NCI-H1105 treated with DMSO at 0.1 percent for 48 hours (cell line): ENCODE measurements at regions not wholly inside any gene's neighbourhood (a gene's known extent, or its start where the extent isn't known, plus 50 kb on each side); places are given as distances from the start of the nearest gene placed in this dataset.

Source experiments
- DNase-seq: peaks from one replicate; lab custom pipeline; 2025; lab: John Stamatoyannopoulos, UW

DNA sequence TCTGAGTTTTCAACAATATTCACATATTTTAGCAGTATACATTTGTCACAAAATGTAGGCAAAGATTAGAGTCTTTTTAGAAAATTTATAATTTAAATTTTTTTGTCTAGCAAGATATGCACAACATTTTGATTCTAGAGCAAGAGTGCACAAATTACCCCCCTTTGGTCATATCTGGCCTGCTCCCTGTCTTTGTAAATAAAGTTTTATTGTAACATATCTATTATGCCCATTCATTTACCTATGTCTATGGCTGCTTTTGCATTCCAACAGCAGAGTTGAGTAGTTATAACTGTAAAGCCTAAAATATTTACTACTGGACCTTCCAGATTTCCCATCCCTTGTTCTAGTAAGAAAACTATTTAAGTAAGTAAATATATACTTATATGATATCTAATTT is 430.7 kb downstream of the EDEM1 start:
- no peak for DNase-seq

DNA sequence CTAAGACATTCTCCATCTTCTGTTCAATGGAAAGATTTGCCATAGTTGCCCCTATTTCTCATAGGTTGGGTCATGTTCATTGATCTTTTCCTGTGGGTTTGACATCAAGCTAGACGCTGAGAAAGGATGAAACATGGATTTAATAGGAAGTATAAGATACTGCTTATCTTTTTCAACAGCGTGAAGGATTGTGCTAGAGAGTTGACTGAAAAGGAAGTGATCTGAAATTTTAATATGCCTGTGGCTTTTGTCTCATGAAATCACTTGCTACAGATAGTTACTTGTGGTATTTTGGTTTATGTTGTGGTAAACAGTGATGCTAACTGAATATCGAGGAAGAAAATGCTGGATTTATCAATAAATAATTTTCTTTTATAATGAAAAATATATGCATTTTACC is 442.9 kb downstream of the EDEM1 start:
- no peak for DNase-seq

DNA sequence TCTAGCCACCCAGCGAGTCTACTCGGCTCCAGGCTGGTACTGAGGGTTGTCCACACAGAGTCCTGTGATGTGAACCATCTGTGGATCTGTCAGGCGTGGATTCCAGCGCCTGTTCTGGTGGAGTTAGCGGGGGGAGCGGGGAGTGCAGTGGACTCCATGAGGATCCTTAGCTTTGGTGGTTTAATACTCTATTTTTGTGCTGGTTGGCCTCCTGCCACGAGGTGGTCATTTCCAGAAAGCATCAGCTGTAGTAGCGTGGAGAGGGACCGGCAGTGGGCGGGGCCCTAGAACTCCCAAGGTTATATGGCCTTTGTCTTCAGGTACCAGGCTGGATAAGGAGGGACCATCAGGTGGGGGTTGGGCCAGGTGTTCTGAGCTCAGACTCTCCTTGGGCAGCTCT is 446.5 kb downstream of the EDEM1 start:
- DNase-seq = no peak

DNA sequence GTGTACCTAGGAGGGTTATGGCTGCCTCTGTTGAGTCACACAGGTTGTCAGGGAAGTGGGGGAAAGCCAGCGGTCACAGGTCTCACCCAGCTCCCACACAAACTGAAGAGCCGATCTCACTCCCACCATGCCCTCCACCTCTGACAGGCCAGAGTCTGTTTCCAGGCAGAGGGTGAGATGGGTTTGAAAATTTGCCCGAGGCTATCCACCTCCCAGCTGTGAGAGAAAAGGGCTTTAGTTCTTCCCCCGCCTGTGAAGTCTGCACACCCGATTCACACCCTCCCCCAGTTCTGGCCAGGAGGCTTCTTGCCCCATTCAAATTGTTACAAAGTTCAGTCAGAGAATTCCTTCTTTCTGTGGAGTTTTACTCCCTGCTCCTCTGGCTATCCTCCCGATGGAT is 446.9 kb downstream of the EDEM1 start:
- DNase-seq = no peak

DNA sequence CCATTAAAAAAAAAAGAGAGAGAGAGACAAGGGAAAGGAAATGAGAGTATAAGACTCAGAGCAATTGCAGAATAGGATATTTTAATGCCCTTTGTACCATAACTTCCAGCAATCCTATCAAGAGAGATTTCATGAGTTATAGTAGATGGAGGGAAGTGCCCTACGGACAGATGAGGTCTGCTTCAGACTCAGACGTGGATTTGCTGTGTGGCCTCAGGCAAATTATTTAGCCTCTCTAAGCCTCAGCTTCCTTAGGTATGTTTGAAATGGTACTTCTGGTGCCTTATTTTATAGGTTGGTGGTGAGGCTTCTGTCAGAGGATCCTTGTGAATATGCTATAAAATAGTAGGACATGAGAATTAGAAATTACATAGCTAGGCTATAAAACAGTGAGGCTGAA is 448.2 kb downstream of the EDEM1 start:
- no peak for DNase-seq

DNA sequence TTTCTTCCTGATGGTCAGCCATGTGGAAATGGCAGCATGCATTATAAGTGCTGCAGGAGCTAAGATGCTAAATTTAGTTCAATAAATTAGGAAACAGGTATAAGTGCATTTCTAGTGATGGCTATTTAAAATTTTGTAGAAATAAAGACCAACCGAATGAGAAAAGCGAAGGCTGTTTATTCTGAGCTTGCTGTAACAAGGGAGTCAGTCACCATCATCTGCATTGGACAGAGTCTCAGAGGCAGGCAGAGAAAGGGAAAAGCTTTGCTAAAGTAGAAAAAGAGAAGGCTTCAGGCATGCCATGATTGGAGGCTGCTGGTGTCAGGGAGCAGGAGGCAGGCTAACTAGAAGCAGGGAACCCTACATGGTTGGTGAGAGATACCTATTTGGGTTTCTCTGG is 451.0 kb downstream of the EDEM1 start:
- DNase-seq = no peak

DNA sequence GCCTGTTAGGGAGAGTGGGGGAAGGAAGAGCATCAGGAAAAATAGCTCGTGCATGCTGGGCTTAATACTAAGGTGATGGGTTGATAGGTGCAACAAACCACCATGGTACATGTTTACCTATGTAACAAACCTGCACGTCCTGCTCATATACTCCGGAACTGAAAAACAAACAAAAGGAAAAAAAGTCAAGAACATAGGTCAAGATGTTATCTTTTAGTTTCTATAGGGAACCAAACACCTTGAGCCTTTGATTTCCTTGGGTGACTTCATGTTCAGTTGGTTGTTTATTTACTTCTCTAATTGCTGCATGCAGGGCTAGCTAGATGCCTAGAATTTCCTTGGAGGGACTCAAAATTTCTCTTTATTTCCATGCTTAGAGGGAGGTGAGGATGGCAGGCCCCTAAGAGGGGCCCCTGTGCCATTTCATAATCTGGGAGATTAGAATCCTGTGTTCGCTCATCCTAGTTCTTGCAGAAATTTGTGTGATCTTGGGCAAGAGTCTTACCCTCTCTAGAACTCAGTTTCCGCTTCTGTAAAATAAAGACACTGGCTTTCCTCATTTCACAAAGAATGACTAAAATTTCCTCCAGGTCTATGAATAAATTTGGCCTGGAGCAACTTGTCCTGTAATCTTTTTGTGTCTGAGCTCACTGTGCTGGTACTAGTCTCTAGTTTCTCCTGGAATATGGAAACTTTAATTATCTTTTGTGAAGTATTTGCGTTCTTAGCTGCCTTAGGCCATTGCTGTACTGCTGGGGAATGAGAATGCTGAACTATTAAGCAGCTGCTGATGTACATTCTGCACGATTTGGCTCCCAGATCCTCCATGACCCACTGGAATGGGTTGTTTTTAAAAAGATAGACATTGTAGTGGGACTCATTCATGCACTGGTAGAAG is 457.5 kb downstream of the EDEM1 start:
- no peak for DNase-seq

DNA sequence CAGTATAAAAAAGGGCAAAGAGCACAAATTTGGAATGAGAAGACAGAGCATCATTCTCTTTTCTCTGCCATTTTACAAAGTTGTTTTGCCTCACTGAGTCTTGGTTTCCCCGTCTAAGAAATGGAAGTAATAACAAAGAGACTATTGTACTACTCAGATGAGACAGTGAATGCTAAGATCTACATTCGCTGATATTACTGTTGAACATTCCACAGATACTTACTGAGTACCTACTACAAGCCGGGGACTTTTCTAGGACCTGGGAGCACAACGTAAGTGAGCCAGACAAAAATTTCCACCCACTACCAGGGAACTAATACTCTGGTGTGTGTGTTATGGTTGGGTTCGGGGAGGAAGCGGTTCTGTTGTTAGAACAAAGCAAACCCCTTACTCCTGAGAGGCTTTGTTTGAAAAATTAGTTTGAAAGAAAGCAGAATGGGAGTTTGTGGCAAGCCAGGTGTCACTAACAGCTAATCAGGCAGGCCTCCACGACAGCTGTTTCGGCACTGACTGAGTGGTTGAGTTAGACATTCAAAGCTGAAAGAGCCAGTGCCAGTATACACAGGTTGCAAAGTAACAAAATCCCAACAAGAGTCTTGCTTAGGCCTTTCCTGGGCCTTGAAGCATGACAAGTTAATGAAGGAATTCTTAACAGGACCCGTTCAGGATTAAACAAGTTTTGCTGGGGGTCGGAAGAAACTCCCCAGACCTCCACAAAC is 458.3 kb downstream of the EDEM1 start:
- no peak for DNase-seq

DNA sequence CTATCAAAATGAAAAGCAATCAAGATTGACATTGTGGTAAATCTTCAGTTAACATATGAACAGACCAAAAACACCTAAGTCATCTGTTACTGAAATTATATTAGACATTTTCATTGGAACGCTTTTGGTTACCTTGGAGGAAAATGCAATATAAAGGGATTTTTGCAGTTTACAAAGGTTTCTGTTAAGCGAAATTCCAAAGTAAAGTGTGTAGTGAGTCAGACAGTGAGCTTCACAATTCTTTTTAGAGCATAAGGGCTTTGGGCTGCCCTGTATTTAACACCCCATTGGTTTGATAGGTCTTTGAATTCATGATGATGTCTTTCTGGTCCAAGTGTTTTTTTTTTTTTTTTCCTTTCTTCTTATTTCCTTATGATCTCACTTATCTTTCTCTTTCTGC is 462.8 kb downstream of the EDEM1 start:
- no peak for DNase-seq

DNA sequence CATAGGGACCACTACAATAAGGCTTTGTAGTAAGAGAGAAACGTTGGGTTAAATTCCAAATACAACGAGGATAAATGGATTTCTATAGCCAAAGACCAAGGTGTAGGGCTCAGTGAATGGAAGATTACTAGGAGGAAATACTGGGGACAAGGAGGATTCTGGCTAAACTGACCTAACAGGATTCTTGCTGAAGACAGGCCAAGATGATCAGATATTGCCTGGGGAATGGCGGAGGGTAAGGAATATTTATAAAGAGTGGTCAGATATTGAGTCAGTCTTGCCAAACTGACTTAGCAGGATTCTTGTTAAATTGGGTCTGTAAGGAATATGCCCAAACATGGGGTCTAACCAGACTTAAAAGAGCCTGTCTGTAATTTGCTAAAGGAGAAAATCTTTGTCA is 463.8 kb downstream of the EDEM1 start:
- no peak for DNase-seq

DNA sequence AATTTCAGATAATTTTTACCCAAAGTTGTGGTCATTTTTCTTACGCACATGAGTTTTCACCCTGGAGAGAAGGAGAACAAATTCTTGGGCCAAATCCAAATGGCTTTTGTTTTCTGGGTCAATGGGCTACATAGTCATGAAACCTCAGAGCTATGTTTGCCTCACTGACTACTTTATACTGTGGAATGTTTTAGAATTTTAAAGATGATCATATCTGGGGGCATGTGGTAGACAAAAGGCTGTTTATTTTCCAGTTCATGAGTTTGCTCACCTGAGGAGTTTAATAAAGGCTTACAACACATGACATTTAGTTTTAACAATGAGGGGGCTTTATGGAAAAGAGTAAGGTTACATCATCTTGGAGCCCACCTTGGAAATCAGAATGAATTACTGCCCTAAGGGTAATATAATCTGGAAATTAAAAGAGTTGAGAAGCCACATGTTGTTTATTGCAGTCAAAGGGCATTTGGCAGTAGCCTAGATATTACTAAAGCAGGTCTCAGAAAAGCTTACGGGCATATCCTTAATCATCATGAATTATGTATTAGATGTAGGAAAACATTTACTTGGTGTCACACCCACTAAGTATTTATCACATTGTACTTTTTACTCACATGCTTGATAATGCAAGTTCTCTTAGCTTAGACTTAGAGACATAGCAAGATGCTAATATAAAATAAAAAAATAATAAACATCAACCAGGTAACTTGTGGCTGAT is 466.1 kb downstream of the EDEM1 start:
- no peak for DNase-seq

DNA sequence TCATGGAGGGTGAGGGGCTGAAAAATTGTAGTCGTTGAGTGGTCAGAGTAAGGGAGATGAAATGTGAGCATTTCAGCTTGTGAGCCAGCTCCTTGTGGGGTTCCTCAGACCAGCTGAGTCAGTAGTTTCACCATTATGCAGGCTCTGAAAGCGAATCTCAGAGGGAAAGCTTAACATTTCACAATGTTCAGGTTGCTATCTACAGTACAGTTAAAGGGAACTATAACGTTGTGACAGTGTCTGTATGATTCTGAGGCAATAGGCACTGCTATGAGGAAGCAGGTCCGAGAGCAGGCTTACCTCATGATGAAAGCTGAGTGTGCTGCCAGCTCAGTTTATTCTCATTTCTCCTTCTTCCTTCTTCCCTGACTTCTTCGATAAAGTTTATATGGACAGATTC is 469.6 kb downstream of the EDEM1 start:
- DNase-seq = no peak

DNA sequence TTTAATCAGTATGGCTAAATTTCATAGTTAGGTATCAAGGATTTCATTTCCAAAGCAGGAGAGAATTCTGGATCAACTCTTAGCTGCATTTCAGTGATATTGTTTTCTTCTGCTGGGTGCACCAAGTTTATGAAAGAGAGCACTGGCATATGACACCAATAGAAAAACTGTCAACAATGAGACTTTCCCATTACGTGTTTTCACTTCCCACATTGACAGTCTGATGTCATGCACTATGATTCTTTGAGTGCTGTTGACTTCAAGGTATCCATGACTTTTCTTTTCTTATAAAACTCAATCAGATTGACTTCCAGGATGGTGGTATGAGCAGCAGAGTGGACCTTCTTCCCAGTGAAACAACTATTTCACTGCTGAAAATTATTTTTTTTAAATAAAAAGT is 476.1 kb downstream of the EDEM1 start:
- no peak for DNase-seq

DNA sequence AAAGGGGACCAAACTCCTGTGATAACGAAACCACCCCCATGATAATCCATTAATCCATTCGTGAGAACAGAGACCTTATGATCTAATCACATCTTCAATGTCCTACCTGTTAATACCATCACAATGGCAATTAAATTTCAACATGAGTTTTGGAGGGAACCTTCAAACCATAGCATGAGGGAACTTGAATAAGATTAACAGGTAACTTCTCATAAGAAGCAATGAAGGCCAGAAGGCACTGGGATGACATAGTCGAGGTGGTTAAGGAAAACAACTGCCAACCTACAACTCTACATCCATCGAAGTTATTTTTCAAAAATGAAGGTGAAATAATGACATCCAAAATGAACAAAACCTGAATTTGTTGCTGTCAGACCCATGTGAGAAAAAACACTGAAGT is 478.9 kb downstream of the EDEM1 start:
- DNase-seq = no peak

DNA sequence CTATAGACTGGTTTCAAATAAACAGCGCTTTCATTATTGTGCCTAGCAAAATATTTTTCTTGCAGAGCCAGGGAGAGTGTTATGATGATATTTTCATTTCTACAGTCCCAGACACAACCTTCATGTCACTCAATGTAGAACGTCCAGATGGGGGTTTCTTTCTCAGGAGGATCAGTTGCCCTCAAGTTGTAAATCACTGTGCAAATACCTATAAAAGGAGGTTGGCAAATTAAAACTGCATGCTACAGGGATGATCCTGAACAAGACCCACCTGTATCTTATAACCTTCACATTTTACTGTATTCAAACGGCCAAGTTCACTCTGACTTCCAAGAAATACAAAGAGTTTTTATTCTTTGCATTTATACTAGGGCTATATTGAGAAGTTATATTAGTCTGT is 486.0 kb downstream of the EDEM1 start:
- DNase-seq = no peak

DNA sequence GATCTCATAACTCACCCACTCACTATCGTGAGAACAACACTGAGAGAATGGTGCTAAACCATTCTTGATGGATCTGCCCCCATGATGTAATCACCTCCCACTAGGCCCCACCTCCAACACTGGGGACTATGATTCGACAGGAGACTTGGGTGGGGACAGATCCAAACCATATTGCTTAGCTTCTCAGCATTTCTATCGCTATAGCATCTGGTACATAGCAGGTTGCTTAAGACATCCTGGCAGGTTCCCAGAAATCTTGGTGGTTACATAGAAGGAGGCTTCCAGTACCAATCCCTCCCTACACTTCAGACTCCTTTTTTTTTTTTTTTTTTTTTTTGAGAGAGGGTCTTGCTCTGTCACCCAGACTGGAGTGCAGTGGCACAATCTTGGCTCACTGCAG is 487.8 kb downstream of the EDEM1 start:
- DNase-seq = no peak

DNA sequence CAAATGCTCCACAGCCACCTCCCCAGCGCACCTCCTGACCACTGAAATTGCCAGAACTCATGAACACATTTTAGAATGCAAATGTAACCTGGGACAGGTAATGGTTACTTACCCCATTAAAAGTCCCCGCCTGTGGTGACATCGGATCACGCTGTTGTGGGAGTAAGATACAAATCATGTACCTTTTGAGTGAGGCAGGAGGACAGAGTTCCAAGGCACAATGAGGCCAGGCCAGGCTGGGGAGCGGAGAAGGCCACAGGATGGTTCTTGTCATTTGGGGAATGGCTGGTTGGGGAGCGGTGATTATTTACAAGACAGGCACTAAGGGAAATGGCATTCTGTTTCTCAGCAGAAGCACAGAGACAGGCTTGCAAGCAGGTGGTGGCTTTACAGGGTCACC is 490.0 kb downstream of the EDEM1 start:
- no peak for DNase-seq

DNA sequence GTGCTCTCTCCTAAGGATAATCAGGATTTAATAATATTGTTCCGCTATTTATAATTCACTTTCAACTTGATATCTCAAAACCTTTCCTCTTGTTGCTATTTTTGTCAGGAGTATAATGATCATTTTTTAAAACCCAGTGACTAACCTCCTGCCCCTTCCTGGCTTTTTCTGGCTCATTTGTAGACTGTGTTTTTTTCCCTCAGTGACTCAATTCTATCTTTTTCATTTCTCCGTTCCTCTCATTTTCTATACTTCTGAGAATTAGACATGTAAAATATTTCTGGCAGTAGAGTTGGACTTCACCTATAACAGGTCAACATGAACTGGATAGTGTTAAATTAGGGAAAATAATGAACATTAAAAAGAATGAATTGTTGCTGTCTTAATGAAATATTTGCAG is 490.7 kb downstream of the EDEM1 start:
- DNase-seq = no peak

DNA sequence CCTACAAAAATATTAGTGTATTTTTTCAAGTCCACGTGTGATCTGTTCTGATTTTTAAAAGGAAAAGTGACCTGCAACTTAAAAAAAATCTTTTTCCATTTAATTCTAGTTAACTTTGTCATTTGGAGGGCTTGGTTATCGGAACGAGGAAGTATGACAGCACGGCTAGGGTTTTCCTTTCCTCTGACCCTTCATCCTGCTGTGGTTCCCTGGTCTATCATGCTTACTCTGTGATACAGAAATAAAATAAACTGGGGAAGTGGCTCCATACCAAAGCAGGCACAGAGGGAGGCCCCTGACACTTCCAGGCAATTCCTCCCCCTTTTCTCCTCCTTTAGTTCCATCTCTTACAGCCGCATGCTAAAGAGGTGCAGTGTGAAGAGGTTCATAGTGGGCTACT is 491.3 kb downstream of the EDEM1 start:
- no peak for DNase-seq

DNA sequence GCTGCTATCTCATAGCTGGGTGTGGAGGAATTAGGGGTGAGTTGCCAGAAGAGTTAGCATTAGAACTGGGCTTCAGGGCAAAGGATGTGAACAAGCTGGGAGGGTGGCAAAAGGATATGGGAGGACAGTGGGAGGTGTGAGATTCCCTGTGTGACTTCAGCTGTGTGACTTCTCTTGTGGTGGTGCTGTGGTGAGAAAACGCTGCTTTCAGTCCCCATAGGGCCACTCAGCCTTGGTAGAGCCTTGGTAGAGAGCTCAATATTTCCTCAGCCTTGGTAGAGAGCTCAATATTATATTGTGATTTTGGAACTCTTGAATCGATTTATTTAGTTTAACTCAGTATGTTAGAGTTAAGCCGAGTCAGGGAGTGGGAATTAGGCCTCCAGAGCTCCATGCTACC is 499.7 kb downstream of the EDEM1 start:
- DNase-seq = no peak

DNA sequence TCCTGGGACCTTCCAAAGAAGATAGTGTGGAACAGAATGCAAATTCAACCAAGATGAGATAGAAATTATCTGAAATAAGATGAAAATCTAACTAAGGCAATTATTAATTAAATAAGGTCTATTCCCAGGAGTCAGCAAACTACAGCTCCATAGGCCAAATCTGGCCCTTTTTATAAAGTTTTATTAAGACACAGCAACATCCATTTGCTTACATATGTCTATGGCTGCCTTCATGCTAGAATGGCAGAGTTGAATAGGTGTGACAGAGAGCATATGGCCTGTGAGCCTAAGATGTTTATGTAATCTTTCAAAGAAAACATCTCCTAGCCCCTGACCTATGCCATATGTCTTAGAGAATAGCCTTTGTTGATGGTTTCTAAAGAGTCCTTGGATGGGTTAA is 503.0 kb downstream of the EDEM1 start:
- no peak for DNase-seq

DNA sequence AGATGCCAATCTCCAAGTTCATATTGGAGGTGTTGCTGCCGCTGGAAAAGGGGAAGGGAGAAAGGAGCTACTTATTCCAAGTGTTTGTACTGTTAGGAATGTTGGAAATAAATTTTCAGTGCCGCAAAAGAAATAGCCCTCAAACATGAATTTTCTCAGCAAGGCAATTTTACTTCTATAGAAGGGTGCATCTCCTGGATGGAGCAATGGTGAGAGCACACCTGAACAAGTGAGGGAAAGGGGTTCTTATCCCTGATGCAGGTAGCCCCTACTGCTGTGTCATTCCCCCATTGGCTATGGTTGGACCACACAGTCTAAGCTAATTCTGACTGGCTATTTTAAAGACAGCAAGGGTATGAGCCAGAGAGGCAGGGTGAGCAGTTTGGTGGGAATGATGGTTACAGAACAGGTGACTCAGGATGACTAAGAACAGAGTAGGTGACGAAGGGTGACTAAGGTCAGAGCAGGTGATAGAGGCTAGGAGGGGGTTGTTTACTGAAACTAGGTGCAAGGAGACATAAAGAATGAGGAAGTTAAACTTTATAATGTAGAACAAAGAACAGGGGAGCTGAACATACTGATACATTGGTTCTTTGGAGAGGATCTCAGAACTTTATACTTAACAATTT is 503.5 kb downstream of the EDEM1 start:
- DNase-seq = no peak

DNA sequence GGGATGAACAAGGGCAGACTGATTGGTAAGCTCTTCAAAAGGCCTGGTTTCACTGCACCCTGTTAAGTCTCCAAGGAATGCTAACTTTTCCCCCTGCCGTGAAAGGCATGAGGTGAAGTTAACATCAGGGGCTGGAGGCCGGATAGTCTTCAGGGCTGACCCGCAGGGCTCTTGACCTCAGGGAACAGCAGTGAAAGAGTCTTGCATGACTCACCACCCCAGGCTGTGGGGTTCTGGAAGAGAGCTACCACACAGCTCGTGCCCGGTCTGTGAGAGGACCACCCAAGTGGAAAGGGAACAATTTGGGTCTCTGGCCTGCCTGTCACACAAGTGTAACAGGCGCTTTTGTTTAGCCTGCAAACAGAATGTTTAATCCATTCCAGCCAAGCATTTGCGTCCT is 504.9 kb downstream of the EDEM1 start:
- DNase-seq = no peak
